HepG2 (cell line): ENCODE measurements at regions not wholly inside any gene's neighbourhood (a gene's known extent, or its start where the extent isn't known, plus 50 kb on each side); places are given as distances from the start of the nearest gene placed in this dataset.

Source experiments
- ATAC-seq: fragments of 200-7000 bp; cut with Tn5 transposase; 3 replicates; pipeline ENCODE4 v1.9.1; 2020; ENCODE audit warnings: mild to moderate bottlenecking, moderate library complexity
- BruUV-seq: library from RNA; stranded (reverse); fragments of 400-500 nt; replicated peaks from 2 replicates; lab custom pipeline; 2021; lab: Mats Ljungman, UMichigan
- CTCF ChIA-PET: fragments of 300-600 bp; formaldehyde crosslinking; extraction: SDS; loops from one replicate; lab custom pipeline; 2021; ENCODE audit warnings: low total read pairs, inconsistent platforms, low intra/inter-chr PET ratio; lab: Yijun Ruan, JAX
- POLR2A ChIA-PET: fragments of 350-600 bp; sonication (Branson Sonifier 250); formaldehyde crosslinking; loops from one replicate; lab custom pipeline; 2020; ENCODE audit warnings: antibody characterized with exemption, inconsistent platforms; lab: Yijun Ruan, JAX
- DNase-seq: peaks from one replicate; pipeline ENCODE4 v3.0.0-alpha.2; 2015; ENCODE audit warnings: low spot score
- FAIRE-seq: peaks from 3 replicates; lab custom pipeline; 2011; peaks lifted over from hg19 to GRCh38; lab: Jason Lieb, UNC
- H2AFZ ChIP-seq: one replicate; pipeline ENCODE4 v1.6.1; 2011; ENCODE audit warnings: low read length, inconsistent platforms
- H3K27ac ChIP-seq: fragments of 300-600 bp; 3 replicates; pipeline ENCODE4 v1.8.0; 2011; ENCODE audit warnings: mixed run types, mild to moderate bottlenecking, mixed read lengths, low read length, inconsistent platforms; ENCODE audit not compliant: insufficient read depth; ENCODE audit errors: extremely low read length
- H3K27me3 ChIP-seq, 2 experiments: fragments of 200-600 bp in 1 of 2; 2 replicates in 1 of 2; 3 replicates in 1 of 2; pipeline versions ENCODE4 v1.6.0 to v1.8.0; 2011; ENCODE audit warnings: low read length in 2 of 2, mild to moderate bottlenecking in 2 of 2, moderate library complexity in 2 of 2, inconsistent platforms in 1 of 2; ENCODE audit not compliant: insufficient read depth in 2 of 2, control insufficient read depth in 1 of 2
- H3K36me3 ChIP-seq, 2 experiments: fragments of 200-600 bp in 1 of 2; replicated peaks in 1 of 2; 2 replicates in 1 of 2; 3 replicates in 1 of 2; pipeline versions ENCODE4 v1.5.1 to v1.8.0; 2011; ENCODE audit warnings: low read length in 2 of 2, inconsistent platforms in 1 of 2; ENCODE audit not compliant: insufficient read depth in 2 of 2, control insufficient read depth in 1 of 2
- H3K4me1 ChIP-seq: 2 replicates; pipeline ENCODE4 v1.5.1; 2012; ENCODE audit warnings: low read length, inconsistent platforms; ENCODE audit not compliant: insufficient read depth
- H3K4me2 ChIP-seq: 2 replicates; pipeline ENCODE4 v1.6.0; 2011; ENCODE audit warnings: low read depth, low read length, inconsistent platforms
- H3K4me3 ChIP-seq, 3 experiments: fragments of 200-600 bp in 1 of 3; sonication (generic), shearing (Covaris generic) in 1 of 3; replicated peaks in 1 of 3; 2 replicates each; pipeline ENCODE4 v1.5.1; 2011 to 2016; ENCODE audit warnings: low read length in 3 of 3, inconsistent platforms in 2 of 3, low read depth in 2 of 3, mild to moderate bottlenecking in 2 of 3, control low read depth in 1 of 3, mixed read lengths in 1 of 3; ENCODE audit not compliant: insufficient read depth in 1 of 3
- H3K79me2 ChIP-seq: one replicate; pipeline ENCODE4 v1.6.1; 2011; ENCODE audit warnings: low read length, inconsistent platforms; ENCODE audit not compliant: insufficient read depth
- H3K9ac ChIP-seq: 2 replicates; pipeline ENCODE4 v1.6.0; 2011; ENCODE audit warnings: mild to moderate bottlenecking, low read depth, low read length, inconsistent platforms; ENCODE audit not compliant: insufficient read depth
- H3K9me3 ChIP-seq: 2 replicates; pipeline ENCODE4 v1.5.1; 2012; ENCODE audit warnings: mild to moderate bottlenecking, low read length
- H4K20me1 ChIP-seq: 2 replicates; pipeline ENCODE4 v1.6.0; 2011; ENCODE audit warnings: inconsistent platforms, mild to moderate bottlenecking, low read length, moderate library complexity; ENCODE audit not compliant: insufficient read depth
- AGO1 ChIP-seq: fragments of 200-400 bp; formaldehyde crosslinking; IDR thresholded peaks from 2 replicates; pipeline ENCODE4 v1.6.1; 2017; ENCODE audit warnings: mild to moderate bottlenecking, low read depth, low read length, moderate library complexity; ENCODE audit not compliant: poor library complexity, severe bottlenecking
- ATRX ChIP-seq: sonication (generic); formaldehyde crosslinking; IDR thresholded peaks from 2 replicates; pipeline ENCODE4 v1.4.0; 2020; ENCODE audit warnings: missing genetic modification reagents, borderline replicate concordance
- FOXO1 ChIP-seq: sonication (generic); formaldehyde crosslinking; IDR thresholded peaks from 2 replicates; pipeline ENCODE4 v1.4.0; 2020; ENCODE audit warnings: missing genetic modification reagents
- HNRNPLL ChIP-seq: fragments of 200-400 bp; formaldehyde crosslinking; IDR thresholded peaks from 2 replicates; pipeline ENCODE4 v1.6.1; 2017; ENCODE audit warnings: mild to moderate bottlenecking, low read depth, low read length; ENCODE audit not compliant: poor library complexity, severe bottlenecking
- NFE2L2 ChIP-seq: fragments of 150-350 bp; IDR thresholded peaks from 2 replicates; pipeline ENCODE4 v1.6.1; 2014; ENCODE audit warnings: low read length
- NFYC ChIP-seq: IDR thresholded peaks from 2 replicates; pipeline ENCODE4 v1.6.1; 2016; ENCODE audit warnings: missing genetic modification reagents, missing compliant biosample characterization
- NRL ChIP-seq: sonication (generic); formaldehyde crosslinking; IDR thresholded peaks from 2 replicates; pipeline ENCODE4 v1.5.0; 2020; ENCODE audit warnings: missing genetic modification reagents, mild to moderate bottlenecking, moderate library complexity, borderline replicate concordance
- SALL2 ChIP-seq: sonication (generic); formaldehyde crosslinking; IDR thresholded peaks from 2 replicates; pipeline ENCODE4 v1.8.1; 2023; ENCODE audit warnings: mild to moderate bottlenecking, missing genetic modification reagents, inconsistent platforms
- ZBTB26 ChIP-seq: IDR thresholded peaks from 2 replicates; pipeline ENCODE4 v1.6.1; 2016; ENCODE audit warnings: missing compliant biosample characterization, missing genetic modification reagents, borderline replicate concordance
- ZNF644 ChIP-seq: IDR thresholded peaks from 2 replicates; pipeline ENCODE4 v1.6.1; 2016; ENCODE audit warnings: low read depth
- ZNF790 ChIP-seq: sonication (generic); formaldehyde crosslinking; IDR thresholded peaks from 2 replicates; pipeline ENCODE4 v1.8.0; 2022; ENCODE audit warnings: missing genetic modification reagents, mild to moderate bottlenecking, borderline replicate concordance
- WGBS: methylation state at CpG from one replicate; pipeline ENCODE4 v1.1.6; 2017; ENCODE audit warnings: low lambda C conversion rate; 5-methylcytosine and 5-hydroxymethylcytosine counted together
- in situ Hi-C: cut with HindIII; loops from 2 replicates; pipeline ENCODE4 v1.10.0; 2017; ENCODE audit warnings: low pct_unique_long_range_greater_than_20kb; ENCODE audit not compliant: extremely low pct_ligation_motif_present
- intact Hi-C: fragments of 100-400 bp; cut with micrococcal nuclease; formaldehyde crosslinking; loops from one replicate; pipeline ENCODE4 v1.10.0; 2022; ENCODE audit not compliant: unreplicated experiment

DNA sequence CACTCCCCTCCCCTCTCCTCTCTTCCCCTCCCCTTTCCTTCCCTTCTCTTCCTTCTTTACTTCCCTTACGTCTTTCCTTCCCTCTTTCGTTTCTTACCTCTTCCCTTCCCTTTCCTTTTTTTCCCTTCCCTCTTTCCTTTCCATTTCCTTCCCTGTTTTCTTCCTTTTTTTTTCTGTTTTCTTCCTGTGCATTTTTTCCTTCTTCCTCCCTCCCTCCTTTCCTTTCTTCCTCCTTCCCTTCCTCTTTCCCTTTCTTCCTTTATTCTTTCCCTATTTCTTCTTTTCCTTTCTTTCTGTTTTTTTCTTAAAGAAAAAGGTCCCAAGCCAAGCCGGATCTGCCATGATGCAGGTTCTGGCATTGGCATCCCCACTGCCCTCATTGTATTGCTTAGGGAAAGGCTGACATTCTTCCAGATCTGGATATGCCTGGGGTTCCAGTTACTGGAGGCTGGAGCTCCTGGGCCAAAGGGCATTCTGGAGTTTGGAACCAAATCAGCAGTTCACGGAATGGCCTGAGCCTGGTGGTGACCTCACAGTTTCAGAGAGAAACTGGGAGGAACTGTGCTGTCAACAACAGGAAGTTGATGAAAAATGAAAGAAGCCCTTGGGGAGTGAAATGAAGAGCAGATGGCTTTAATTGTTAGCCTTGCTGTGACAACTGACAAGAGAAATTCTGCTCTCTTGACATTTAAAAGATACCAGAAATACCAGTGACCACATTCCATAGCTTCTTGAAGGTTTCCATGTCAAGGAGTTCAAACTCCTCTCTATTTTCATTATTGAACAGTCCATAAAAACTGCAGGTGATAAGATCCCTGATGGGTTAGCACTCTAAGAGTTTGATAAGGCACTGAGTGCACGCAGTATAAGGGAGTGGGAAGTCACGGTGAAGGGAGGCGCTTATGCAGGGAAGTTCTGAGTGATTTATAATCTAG, 622.1 kb downstream of the SPRY1 start (continued):
- no peak for TF ChIP-seq ATRX
- no peak for TF ChIP-seq SALL2 (CRISPR knock-in tag)
- no peak for TF ChIP-seq HNRNPLL
- no peak for TF ChIP-seq NFYC (CRISPR knock-in tag)
- TF ChIP-seq FOXO1 (CRISPR knock-in tag): no peak
- no peak for TF ChIP-seq AGO1
- TF ChIP-seq ZNF644 (CRISPR knock-in tag): 0 out of 2 replicates have a peak, but pooled peaks have one; percentile 8
- peak; percentile 87 for TF ChIP-seq ZBTB26 (CRISPR knock-in tag)

GRCh38 chr4:124019749-124020549, 623.4 kb downstream of the SPRY1 start:
- no peak overlapping the region for H2AFZ ChIP-seq
- no peak overlapping the region for H3K9ac ChIP-seq
- ATAC-seq (no peak), FAIRE-seq (no peak), DNase-seq (no peak)
- ChIA-PET CTCF (no interaction called here), POLR2A (no interaction called here)
- no peaks in the 10 kb centered on the region for H4K20me1 ChIP-seq
- H3K4me2 ChIP-seq: no peak overlapping the region
- H3K4me3 ChIP-seq: no peak overlapping the region
- BruUV-seq: no TSS peak
- no peaks in the 10 kb centered on the region for H3K9me3 ChIP-seq
- H3K27ac ChIP-seq: no peak overlapping the region
- in situ Hi-C loops (no loop called here), intact Hi-C loops (no loop called here)
- no peaks in the 10 kb centered on the region for H3K36me3 ChIP-seq
- no peak for TF ChIP-seq NRL
- TF ChIP-seq NFE2L2: no peak
- TF ChIP-seq ZNF790 (CRISPR knock-in tag): no peak
- peaks cover 10% of the 10 kb centered on the region for H3K4me1 ChIP-seq
- H3K27me3 ChIP-seq: no peaks in the 10 kb centered on the region
- no peaks in the 10 kb centered on the region for H3K79me2 ChIP-seq
- 26% methylated on average over 4 of the region's 4 CpGs for whole genome bisulfite sequencing
